HCT116 (cell line): ENCODE measurements at regions not wholly inside any gene's neighbourhood (a gene's known extent, or its start where the extent isn't known, plus 50 kb on each side); places are given as distances from the start of the nearest gene placed in this dataset.

Source experiments
- CEBPB ChIP-seq: IDR thresholded peaks from 2 replicates; pipeline ENCODE4 v1.6.1; 2012; ENCODE audit warnings: low read depth
- CTCF ChIP-seq, 3 experiments: fragments of 200-600 bp in 1 of 3; sonication (generic) in 1 of 3; IDR thresholded peaks in 2 of 3; conservative IDR thresholded peaks in 1 of 3; 2 replicates each; pipeline ENCODE4 v1.5.1; 2012 to 2017; ENCODE audit warnings: low read depth in 2 of 3, low read length in 2 of 3, antibody characterized with exemption in 1 of 3, borderline replicate concordance in 1 of 3, control low read depth in 1 of 3, mild to moderate bottlenecking in 1 of 3, mixed read lengths in 1 of 3, mixed run types in 1 of 3, moderate library complexity in 1 of 3; ENCODE audit not compliant: insufficient read depth in 1 of 3
- EZH2 ChIP-seq: fragments of 200-600 bp; sonication (generic); IDR thresholded peaks from 2 replicates; pipeline ENCODE4 v1.6.1; 2017; ENCODE audit warnings: antibody characterized with exemption, mixed run types
- JUND ChIP-seq: IDR thresholded peaks from 2 replicates; pipeline ENCODE4 v1.6.1; 2012
- MAX ChIP-seq: IDR thresholded peaks from 2 replicates; pipeline ENCODE4 v1.6.1; 2012
- POLR2A ChIP-seq: IDR thresholded peaks from 2 replicates; pipeline ENCODE4 v1.7.0; 2011; ENCODE audit warnings: borderline replicate concordance; ENCODE audit not compliant: insufficient read depth, insufficient read length; ENCODE audit errors: extremely low read depth
- POLR2AphosphoS5 ChIP-seq: IDR thresholded peaks from 2 replicates; pipeline ENCODE4 v1.6.1; 2011; ENCODE audit warnings: mild to moderate bottlenecking, low read depth, low read length, moderate library complexity
- SRF ChIP-seq: IDR thresholded peaks from 2 replicates; pipeline ENCODE4 v1.6.1; 2012; ENCODE audit warnings: low read depth

GRCh38 chr4:131441004-131441688 is 1707.9 kb upstream of the PCDH10 start:
- no peak for TF ChIP-seq SRF
- TF ChIP-seq CTCF (IDR thresholded peaks at IDR 0.05 in 2 of 3, conservative IDR thresholded peaks at IDR 0.05 in 1 of 3; ENCODE audit: borderline replicate concordance in 1 of 3, insufficient read depth in 1 of 3, low read depth in 2 of 3, low read length in 2 of 3), result no peak
- no peak for TF ChIP-seq POLR2AphosphoS5
- TF ChIP-seq JUND, result no peak
- no peak for TF ChIP-seq POLR2A
- no peak for TF ChIP-seq EZH2
- no peak for TF ChIP-seq MAX
- TF ChIP-seq CEBPB, result no peak
